Hematopoietic multipotent progenitor cell treated with erythropoietin and hydrocortisone succinate and interleukin-3 and kit ligand, for 8 days (in vitro differentiated cells): ENCODE measurements at regions not wholly inside any gene's neighbourhood (a gene's known extent, or its start where the extent isn't known, plus 50 kb on each side); places are given as distances from the start of the nearest gene placed in this dataset.

Experiments used
- DNase-seq: peaks from one replicate; pipeline ENCODE4 v3.0.0-alpha.2; 2015

DNA sequence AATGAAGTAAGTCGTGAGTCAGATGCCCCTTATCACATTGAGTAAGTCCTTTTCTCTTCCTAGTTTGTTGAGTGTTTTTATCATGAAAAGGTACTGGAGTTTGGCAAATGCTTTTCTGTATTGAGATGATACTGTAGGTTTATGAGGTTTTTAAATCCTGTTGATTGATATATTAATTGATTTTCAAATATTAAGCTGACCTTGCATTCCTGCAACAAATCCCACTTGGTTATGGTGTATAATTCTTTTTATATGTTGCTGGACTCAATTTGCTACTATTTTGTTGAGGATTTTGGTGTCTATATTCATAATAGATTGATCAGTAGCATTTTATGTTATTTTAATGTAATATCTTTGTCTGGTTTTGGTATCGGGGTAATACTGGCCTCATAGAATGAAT, 81.0 kb upstream of the BNC2 start:
- no peak for DNase-seq

GRCh38 chr9:16950051-16950450, 79.6 kb upstream of the BNC2 start:
- DNase-seq: no peak

DNA sequence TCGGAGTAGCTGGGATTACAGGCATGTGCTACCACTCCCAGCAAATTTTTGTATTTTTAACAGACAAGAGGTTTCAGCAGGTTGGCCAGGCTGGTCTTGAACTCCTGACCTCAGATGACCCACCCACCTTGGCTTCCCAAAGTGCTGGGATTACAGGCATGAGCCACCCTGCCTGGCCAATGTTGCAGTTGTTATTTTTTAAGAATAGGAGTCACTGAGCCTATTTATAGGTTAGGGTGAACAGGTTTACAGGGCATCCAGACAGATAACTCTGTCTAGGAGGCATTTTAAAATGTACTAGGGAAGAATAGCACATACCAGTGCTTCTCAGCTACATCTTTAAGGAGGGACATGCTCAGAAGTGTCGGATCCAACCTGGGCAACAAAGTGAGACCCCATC, 60.1 kb upstream of the BNC2 start:
- no peak for DNase-seq

- no peak for DNase-seq
These were observed 57.9 kb upstream of the BNC2 start for GRCh38 chr9:16928179-16928945.

- no peak for DNase-seq
These were observed 55.0 kb upstream of the BNC2 start for GRCh38 chr9:16925426-16925825.

DNA sequence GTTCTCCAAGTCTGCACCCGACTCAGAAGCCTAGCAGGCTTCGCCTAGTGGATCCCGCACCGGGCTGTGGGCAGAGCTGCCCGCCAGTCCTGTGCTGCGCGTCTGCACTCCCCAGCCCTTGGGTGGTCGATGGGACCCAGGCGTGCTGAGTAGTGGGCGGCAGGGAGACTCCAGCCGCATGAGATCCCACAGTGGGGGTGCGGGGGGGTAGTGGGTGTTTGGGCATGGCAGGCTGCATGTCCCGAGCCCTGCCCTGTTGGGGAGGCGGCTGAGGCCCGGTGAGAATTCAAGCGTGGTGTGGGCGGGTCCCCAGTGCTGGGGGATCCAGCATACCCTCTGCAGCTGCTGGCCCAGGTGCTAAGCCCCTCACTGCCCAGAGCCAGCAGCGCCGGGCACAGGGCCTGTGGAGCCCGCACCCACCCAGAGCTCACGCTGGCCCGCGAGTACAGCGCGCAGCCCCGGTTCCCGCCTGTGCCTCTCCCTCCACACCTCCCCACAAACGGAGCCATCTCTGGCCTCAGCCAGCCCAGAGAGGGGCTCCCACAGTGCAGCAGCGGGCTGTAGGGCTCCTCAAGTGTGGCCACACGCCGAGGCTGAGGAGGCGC, 53.9 kb upstream of the BNC2 start:
- no peak for DNase-seq

GRCh38 chr9:16921855-16922254, 51.4 kb upstream of the BNC2 start:
- DNase-seq: no peak
